Effector memory CD8-positive, alpha-beta T cell (primary cell): ENCODE measurements at regions not wholly inside any gene's neighbourhood (a gene's known extent, or its start where the extent isn't known, plus 50 kb on each side); places are given as distances from the start of the nearest gene placed in this dataset.

ENCODE experiments used
- ATAC-seq: fragments of 150-1000 bp; cut with Tn5 transposase; replicated peaks from 2 replicates; pipeline ENCODE4 v1.10.0; 2021; ENCODE audit warnings: mild to moderate bottlenecking, moderate library complexity
- DNase-seq, 3 experiments: peaks; one replicate each; pipeline ENCODE4 v3.0.0; 2021
- H3K27ac Mint-ChIP-seq, 2 donors: one replicate each; pipeline ENCODE4 v1.8.0; 2022; ENCODE audit warnings: mild to moderate bottlenecking in 2 of 2, mixed read lengths in 2 of 2, moderate library complexity in 2 of 2
- H3K27me3 Mint-ChIP-seq, 2 donors: one replicate each; pipeline ENCODE4 v1.8.0; 2022; ENCODE audit warnings: mixed read lengths in 2 of 2
- H3K36me3 Mint-ChIP-seq: one replicate; pipeline ENCODE4 v1.8.0; 2022; ENCODE audit warnings: mild to moderate bottlenecking, moderate library complexity, mixed read lengths; ENCODE audit not compliant: insufficient read depth
- H3K4me1 Mint-ChIP-seq, 2 donors: one replicate each; pipeline ENCODE4 v1.8.0; 2022; ENCODE audit warnings: low read depth in 2 of 2, mixed read lengths in 2 of 2
- H3K4me3 Mint-ChIP-seq, 2 donors: one replicate each; pipeline ENCODE4 v1.8.0; 2022; ENCODE audit warnings: mild to moderate bottlenecking in 2 of 2, mixed read lengths in 2 of 2, moderate library complexity in 2 of 2
- H3K9me3 Mint-ChIP-seq, 2 donors: one replicate each; pipeline ENCODE4 v1.8.0; 2022; ENCODE audit warnings: mixed read lengths in 2 of 2

DNA sequence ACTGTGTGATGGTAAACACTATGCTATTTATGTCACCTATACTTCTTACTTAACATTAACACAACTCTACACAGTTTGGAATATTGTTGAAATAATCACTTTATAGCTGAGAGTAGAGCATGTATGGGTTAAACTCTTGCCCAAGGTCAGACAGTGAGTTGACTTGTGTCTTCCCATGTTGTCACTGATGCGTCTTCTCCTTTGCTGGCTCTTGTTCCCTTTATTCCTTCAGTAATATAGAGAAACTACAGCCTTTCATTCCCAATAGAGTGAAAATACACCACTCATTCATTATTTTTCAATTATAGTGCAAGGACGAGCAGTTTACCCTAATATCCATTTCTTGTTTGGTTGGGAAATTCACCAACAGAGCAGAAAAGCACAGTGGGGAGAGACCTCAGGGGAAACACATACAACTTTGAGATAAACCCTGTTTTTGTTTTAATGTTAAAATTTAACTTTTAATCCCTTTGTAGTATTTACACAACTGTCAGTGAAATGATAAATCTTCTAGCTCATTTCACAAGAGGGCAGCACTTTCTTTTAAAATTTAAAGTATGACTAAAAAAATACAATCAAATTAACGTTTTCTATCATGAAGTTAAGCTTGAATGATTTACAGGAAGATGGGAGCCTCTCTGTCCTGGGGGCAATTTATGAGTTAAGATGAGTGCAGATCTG, 363.0 kb downstream of the UTRN start:
- no peaks in the 10 kb centered on the region for H3K9me3 Mint-ChIP-seq
- no peaks in the 10 kb centered on the region for H3K27me3 Mint-ChIP-seq
- H3K36me3 Mint-ChIP-seq: peaks cover 3% of the 10 kb centered on the region
- ATAC-seq: no peak
- H3K4me1 Mint-ChIP-seq: peaks cover 15 to 39% of the 10 kb centered on the region in 2 donors
- H3K27ac Mint-ChIP-seq: no peak overlapping the region
- DNase-seq: no peak
- no peak overlapping the region for H3K4me3 Mint-ChIP-seq

DNA sequence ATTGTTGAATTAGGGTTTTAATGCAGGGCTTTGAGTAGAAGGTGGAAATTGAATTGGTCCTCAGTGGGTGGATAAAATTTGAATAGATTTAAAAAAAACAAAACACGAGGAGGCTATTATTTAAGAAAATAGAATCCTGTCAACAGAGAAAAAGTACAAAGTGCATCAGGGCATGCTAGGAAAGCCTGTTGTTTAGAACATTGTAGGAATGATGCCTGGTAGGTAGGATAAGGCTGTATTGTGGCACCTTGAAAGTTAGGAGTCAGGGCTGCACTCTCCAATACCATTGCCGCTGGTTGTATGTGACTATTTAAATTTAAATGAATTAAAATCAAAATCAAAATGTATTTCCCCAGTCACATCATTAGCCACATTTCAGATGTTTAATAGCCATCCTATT, 363.9 kb downstream of the UTRN start:
- Mint-ChIP-seq H3K27me3 (no peaks in the 10 kb centered on the region), H3K9me3 (no peaks in the 10 kb centered on the region), H3K27ac (no peak overlapping the region), H3K4me1 (peaks cover 20 to 44% of the 10 kb centered on the region in 2 donors), H3K36me3 (peaks cover 3% of the 10 kb centered on the region), H3K4me3 (no peak overlapping the region)
- DNase-seq (no peak), ATAC-seq (no peak)

DNA sequence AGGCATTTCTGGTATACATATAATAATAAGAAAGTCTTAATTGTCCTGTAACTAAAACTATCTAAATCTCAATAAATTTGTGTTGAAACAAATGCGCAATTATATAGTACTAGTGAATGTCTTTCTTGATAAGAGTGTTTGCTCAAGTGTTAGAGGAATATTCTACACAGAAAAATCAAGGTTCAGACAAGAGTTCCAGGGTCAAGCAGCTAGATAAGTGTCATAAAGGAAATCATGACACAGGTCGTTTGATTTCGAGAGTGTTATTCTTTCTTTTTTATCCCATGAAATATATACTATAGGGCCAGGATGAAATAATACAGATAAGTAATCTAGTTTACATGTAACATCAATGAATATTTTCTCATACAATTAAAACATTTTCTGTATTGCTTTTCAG, 366.1 kb downstream of the UTRN start:
- H3K27ac Mint-ChIP-seq: no peak overlapping the region
- H3K4me3 Mint-ChIP-seq: no peak overlapping the region
- H3K4me1 Mint-ChIP-seq: peaks cover 20 to 53% of the 10 kb centered on the region in 2 donors
- DNase-seq (no peak), ATAC-seq (no peak)
- H3K27me3 Mint-ChIP-seq: no peaks in the 10 kb centered on the region
- H3K9me3 Mint-ChIP-seq: no peaks in the 10 kb centered on the region
- peaks cover 3% of the 10 kb centered on the region for H3K36me3 Mint-ChIP-seq

DNA sequence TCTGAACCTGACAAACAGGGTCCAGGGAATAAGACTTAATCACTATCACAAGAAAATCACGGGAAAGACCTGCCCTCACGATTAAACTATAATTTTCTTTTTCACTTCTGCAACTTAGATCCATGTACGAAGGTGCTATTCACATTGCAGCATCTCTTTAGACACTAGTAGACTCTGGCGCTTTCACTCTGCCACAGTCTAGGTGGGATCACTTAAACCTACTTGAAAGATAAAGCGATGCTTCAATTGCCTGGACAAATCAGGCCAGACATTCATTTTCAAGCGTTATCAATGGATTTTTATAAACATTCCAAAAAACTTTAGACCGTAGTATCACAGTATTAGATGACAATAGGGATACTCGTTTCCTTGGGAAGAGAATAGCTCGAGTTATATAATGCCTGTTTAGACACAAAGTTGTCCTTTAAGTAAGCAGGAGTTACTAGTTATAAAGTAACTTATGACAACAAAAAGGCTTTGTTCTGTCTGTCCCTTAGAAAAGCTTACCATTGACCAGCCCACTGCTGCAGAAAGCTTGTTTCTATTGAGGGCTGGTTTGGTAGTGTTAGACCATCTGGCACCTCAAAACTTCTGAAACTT, 367.3 kb downstream of the UTRN start:
- Mint-ChIP-seq H3K36me3 (peaks cover 3% of the 10 kb centered on the region), H3K27me3 (no peaks in the 10 kb centered on the region), H3K27ac (no peak overlapping the region), H3K4me1 (peaks cover 20 to 54% of the 10 kb centered on the region in 2 donors), H3K4me3 (no peak overlapping the region), H3K9me3 (no peaks in the 10 kb centered on the region)
- DNase-seq (no peak), ATAC-seq (no peak)

DNA sequence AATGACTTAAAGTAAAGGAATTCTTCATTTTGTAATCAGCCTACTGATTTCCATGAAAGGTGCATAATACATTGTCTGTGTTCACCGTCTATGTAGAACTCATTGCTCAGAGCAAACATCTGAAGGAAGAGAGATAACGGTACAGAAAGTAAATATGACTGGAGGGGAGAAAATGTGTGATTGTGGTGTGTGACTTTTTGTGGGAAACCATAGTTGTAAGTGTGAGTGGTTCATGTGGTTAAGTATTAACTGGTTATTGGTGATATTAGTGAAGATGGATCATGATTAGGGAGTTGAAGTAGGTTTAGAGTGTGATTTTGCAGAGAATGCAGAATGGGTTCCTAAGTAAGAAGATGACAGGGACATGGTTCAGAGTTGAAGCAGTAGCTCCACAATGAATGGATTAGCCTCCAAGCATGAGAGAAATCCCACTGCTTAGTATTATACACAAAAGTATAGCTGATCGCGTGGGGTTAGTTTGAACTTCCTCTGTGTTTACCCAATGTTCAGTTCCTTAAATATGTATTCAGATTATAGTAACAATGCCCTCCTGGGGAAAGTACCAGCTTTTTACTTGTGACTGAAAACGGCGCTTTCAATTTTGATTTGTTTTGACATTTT, 368.9 kb downstream of the UTRN start:
- H3K4me3 Mint-ChIP-seq: peak overlapping the region; percentile 4 to 49
- no peaks in the 10 kb centered on the region for H3K9me3 Mint-ChIP-seq
- DNase-seq (peak; percentile 3 to 11 (median 4)), ATAC-seq (peak; percentile 79)
- peaks cover 22 to 66% of the 10 kb centered on the region in 2 donors for H3K4me1 Mint-ChIP-seq
- H3K27ac Mint-ChIP-seq: peak overlapping the region; percentile 0 to 9
- H3K36me3 Mint-ChIP-seq: peaks cover 6% of the 10 kb centered on the region
- H3K27me3 Mint-ChIP-seq: no peaks in the 10 kb centered on the region

DNA sequence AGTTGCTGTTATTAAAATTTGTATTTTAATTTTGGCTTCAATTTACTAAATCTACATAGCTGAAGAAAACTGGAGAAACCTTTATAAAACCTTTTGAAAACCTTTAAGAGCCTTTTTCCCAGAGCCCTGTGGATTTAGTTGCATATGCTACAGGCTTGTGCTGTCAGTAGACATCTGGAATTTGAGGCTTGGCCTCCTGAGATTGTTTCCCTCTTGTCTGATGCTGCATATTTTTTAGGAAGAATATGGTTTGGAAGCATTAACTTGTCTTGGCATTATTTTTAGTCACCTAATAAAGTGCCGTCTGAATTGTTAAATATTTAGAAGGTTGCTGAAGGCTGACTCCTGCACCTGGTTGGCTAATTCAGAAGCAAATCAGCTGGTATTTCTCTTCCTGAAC, 369.4 kb downstream of the UTRN start:
- Mint-ChIP-seq H3K27me3 (no peaks in the 10 kb centered on the region), H3K36me3 (peaks cover 3% of the 10 kb centered on the region), H3K27ac (peak overlapping the region in 1 of 2 donors; percentile 9), H3K9me3 (no peaks in the 10 kb centered on the region), H3K4me3 (peak overlapping the region in 1 of 2 donors; percentile 49), H3K4me1 (peaks cover 27 to 71% of the 10 kb centered on the region in 2 donors)
- DNase-seq (no peak), ATAC-seq (no peak)

DNA sequence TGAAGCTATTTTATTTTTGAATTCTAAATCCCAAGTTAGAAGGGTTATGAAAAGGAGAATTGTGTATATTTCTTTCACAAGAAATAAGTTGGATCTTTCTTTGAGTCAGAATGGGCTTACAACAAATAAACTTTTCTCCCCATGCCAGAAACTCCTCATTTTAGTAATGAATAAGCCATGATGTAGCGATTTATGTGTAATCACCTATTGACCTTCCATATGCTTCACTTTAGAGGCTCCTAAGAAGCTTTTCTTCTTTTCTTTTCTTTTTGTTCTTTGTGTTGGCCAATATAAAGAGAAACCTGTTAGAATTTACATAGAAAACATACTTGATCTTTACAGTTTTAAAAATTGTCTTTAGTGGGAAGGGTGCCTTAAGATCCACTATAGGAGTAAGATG, 370.2 kb downstream of the UTRN start:
- Mint-ChIP-seq H3K27ac (peak overlapping the region; percentile 29 to 85), H3K36me3 (peaks cover 3% of the 10 kb centered on the region), H3K27me3 (no peaks in the 10 kb centered on the region), H3K4me1 (peaks cover 32 to 75% of the 10 kb centered on the region in 2 donors), H3K4me3 (no peak overlapping the region), H3K9me3 (no peaks in the 10 kb centered on the region)
- ATAC-seq: no peak
- DNase-seq: no peak

DNA sequence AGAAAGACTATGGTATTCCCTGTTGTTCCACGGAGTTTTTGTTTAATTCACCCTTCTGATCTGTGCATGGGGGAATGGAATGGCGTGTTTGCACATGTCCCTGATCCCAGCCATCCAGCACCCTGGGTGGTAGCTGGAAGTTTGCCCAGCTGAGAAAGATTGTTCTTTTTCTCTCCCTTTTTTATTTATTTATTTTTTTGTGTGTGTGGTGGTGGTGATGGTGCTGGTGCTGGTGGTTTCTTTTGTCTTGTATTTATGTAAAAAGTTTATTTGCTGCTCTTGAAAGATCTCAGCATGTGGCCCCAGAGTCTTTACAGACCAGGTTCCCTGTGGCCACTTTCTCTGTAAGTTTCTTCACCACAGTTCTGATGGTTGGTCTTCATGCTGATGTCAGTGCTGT, 372.6 kb downstream of the UTRN start:
- Mint-ChIP-seq H3K27me3 (no peaks in the 10 kb centered on the region), H3K27ac (peak overlapping the region; percentile 76 to 78), H3K36me3 (peaks cover 3% of the 10 kb centered on the region), H3K9me3 (no peaks in the 10 kb centered on the region), H3K4me1 (peaks cover 38 to 75% of the 10 kb centered on the region in 2 donors), H3K4me3 (no peak overlapping the region)
- ATAC-seq: no peak
- DNase-seq: no peak

DNA sequence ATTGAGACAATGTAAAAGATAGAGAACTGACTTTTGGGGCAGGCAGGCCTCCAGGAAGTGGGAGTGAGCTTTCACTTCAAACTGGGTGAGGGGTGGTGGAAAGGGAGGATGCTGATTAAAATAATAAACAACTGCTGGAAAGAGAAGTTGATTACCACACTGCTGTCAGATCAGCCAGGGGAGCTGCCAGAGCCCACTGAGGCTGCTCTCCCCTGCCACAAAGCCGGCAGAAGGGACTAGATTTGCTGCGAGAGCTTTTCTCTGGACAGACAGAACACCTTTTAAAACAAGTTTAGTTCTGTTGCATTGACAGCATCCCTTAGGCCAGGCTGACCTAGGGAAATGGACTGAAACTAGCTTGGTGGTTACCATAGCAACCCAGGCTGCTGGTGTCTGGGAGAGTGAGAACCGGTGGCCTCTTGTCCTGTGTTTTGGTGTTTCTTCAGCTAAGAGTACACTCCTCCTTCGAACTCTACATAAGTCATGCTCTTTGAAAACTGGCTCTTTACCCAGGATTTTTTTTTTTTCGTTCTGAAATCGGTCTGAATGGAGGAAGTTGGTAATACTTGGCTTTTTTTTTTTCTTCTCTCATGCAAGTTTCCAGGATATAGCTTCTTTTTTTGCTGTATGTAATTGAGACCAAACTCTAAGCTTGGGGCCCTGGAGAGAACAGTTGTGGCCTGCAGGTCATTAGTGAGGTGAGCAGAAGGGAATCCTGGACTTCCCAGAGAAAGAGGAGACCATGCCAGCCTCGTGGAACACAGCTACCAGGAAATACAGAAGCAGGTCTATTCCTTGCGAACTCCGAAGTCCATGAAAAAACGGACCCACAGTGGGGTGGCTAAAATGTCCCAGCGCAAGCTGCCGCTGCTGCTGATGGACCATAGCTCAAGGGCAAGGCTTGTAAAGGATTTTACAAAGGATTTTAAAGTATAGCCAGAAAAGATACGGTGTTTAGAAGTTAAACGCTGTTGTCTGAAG, 374.4 kb downstream of the UTRN start:
- Mint-ChIP-seq H3K4me3 (peak overlapping the region; percentile 64 to 66), H3K27ac (peak overlapping the region; percentile 88 to 92), H3K9me3 (no peaks in the 10 kb centered on the region), H3K27me3 (no peaks in the 10 kb centered on the region), H3K36me3 (peaks cover 3% of the 10 kb centered on the region), H3K4me1 (peaks cover 41 to 80% of the 10 kb centered on the region in 2 donors)
- peak; percentile 55 for ATAC-seq
- no peak for DNase-seq

DNA sequence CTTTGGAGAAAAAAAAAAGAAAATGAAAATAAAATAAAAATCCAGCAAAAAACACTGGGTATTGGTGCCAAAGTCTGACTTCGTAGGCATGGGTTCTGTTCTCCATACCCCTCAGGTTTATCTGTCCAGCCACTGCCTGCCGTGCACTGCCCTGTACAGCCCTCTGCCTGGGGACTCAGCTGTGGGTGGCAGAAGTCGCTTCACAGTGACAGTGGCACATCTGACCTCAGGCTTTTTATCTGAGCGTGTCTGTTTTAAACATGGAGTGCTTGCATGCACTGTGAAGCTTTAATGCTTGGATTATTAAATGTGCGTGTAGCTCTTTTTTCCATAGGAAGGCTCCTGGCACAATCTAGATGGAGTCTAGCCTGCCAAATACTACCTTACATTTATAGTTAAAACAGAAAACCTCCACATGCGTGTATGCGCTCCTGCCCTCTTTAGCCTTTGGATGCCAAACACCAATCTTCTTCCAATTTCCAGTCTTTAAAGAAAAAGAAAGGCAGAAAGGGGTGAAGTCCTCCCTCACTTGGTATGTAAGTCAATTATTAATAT, 375.5 kb downstream of the UTRN start:
- Mint-ChIP-seq H3K4me3 (no peak overlapping the region), H3K27ac (peak overlapping the region; percentile 49 to 53), H3K4me1 (peaks cover 44 to 79% of the 10 kb centered on the region in 2 donors), H3K27me3 (no peaks in the 10 kb centered on the region), H3K36me3 (peaks cover 3% of the 10 kb centered on the region), H3K9me3 (no peaks in the 10 kb centered on the region)
- DNase-seq (no peak), ATAC-seq (no peak)

DNA sequence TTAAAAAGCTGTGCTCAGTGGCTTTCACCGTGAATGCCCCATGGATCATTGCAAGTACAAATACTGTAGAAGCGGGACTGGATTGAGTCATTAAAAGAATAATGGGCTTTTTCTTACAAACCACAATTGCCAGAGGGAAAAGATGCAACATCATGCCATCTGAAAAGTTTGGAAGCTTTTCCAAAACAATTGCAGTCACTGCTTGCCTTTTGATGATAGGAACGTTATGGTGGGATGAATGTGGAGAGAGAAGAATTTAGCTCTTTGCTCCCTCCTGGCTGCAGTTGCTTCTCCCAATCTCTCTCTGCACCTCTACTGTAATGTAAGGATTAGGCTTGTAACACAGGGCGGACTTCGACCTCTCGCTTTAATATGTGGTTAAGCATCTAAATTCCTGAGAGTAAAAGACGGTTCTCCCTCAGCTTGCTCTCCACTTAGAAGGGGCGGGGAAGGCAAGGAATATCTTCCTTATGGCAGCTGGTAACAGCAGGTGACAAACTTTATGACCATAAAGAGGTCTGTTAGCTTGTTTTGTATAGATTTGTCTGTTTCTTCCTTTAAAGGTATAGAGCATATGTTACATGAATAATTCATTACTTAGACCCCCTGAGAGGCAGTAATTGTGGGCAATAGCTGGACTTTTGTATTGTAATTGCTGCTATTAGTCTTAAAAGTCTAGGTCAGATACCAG, 376.1 kb downstream of the UTRN start:
- H3K36me3 Mint-ChIP-seq: peaks cover 3% of the 10 kb centered on the region
- no peak for DNase-seq
- peaks cover 45 to 76% of the 10 kb centered on the region in 2 donors for H3K4me1 Mint-ChIP-seq
- H3K4me3 Mint-ChIP-seq: no peak overlapping the region
- no peaks in the 10 kb centered on the region for H3K27me3 Mint-ChIP-seq
- H3K27ac Mint-ChIP-seq: peak overlapping the region; percentile 53 to 79
- ATAC-seq: no peak
- no peaks in the 10 kb centered on the region for H3K9me3 Mint-ChIP-seq

DNA sequence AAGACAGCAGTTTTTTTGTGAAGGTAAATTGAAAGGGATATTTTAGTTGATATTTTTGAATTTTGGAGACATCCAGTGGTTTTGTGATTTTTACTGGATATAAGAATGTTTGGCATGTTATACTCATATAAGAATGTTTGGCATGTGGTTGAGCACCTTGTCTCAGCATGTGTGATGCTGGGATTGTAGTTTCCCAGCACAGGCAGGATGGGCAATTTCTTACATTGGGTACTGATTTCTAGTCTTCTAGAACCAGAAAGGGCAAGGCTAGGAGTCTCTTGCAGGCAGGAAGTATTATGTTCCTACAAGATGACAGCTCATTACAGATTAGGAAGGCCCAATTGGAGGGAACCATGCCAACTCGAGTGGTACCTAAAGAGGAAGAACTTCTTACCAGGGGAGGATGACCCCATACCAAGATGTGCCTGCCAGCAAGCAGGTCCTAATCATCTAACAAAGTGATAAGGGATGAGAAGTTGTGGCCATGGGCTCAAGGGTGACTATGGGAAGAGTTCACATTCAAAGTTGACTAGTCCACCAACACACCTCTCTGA, 377.8 kb downstream of the UTRN start:
- peaks cover 59 to 81% of the 10 kb centered on the region in 2 donors for H3K4me1 Mint-ChIP-seq
- no peaks in the 10 kb centered on the region for H3K27me3 Mint-ChIP-seq
- H3K27ac Mint-ChIP-seq: peak overlapping the region; percentile 57 to 87
- no peak overlapping the region for H3K4me3 Mint-ChIP-seq
- no peaks in the 10 kb centered on the region for H3K9me3 Mint-ChIP-seq
- DNase-seq (no peak), ATAC-seq (no peak)
- peaks cover under 1% of the 10 kb centered on the region for H3K36me3 Mint-ChIP-seq
